ENCODE measurements at regions not wholly inside any gene's neighbourhood (a gene's known extent, or its start where the extent isn't known, plus 50 kb on each side); places are given as distances from the start of the nearest gene placed in this dataset.

DNA sequence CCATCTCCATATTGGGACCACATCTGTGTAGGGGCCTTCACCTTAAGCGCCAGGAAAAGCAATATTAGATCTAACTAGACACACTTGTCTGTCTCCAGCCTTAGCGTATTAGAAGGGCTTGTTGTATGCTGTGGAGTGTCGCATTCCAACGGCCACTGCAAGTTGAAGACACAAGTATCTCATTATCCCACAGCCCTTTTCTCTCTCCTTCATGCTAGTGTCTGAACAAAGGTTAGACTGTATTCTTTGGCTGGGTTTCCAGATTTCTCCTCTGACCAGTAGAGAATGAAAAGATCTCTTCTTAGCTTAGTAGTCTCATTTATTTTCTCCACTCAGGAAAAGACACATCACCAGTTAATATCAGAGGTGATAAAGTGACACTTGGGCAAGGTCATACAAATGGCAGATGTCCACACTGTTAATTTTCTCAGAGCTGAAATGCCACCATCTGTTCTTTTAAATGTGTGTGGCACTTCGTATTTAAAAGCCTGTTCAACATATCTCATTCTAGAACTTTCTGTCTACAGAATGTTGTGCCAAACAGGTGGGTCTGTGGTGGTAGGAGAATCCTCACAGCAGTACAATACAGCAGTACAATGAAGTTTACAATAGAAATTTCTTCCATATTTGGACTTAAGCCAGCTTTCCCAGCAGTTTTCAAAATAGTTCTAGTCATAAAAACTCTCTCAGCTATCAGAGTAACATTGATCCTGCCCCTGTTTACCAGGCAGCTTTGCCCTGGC is 94.0 kb upstream of the ITGA6 start:
- no peak for DNase-seq

GRCh38 chr2:172333978-172334330 is 93.4 kb upstream of the ITGA6 start:
- DNase-seq, result no peak

- DNase-seq, result no peak
Observed at GRCh38 chr2:172334988-172335387, 92.4 kb upstream of the ITGA6 start.

DNA sequence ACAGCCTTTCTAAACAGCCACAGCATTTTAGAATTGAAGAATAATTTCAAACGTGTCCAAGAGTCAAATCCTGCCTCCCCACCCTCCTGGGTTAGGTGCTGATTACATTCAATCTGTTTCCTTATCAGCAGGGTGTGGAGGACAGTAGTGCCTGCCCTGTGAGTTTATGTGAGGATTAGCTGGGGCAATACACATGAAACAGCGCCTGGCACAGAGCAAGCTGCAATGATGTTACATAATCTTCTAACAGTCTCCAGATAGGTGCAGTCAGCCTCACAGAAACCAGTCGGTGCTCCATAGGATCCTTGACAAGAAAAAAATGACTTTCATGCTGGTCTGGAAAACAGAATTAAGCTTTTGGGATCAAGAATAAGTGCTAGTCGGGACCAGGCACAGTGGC is 91.7 kb upstream of the ITGA6 start:
- DNase-seq, result no peak

DNA sequence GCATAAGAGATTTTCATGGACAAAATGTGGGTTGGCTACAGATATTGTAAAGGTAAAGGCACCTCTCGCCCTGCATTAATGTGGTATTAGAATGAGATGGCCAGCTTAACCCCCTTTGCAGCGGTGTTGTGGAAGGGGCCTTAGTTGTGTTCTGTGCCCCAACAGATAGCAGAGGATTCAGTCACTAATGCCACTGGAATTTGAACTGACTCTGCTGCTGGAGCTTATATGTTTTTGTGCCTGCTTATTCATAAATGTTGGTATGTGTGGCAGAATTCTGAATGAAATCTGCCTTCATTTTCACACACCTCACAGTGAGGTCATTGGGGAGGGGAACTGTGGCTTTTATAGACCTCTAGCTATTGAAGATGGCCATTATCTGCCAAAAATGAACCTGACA is 90.7 kb upstream of the ITGA6 start:
- no peak for DNase-seq

DNA sequence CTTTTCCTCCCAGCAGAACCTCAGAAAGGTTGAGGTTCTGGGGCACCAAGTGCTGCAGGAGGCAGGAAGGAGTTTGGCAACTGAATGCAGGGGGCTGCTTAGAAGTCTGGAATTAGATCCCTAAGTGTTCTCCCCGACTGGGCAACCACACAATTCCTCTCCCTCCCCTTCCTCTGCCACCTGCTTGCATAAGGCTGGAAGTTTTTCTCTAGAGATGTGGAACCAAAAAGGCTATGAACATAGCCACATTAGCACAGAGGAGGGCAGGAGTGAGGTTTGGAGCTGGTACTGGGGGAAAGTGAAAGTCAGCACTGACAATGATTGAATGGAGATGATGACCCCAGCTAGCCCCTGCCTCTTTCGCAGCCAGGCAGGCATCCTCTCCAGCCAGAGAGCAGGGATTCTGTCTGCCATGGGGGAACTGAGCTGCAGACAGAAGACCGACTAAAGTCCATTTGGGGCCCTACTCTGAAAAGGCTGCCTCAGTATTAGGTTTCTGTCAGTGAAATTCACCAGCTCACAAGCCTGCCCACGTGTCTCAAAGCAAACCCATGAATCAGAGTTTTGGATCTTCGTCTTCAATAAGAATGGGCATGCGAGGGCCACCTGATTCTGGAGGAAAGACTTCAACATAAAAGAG is 87.9 kb upstream of the ITGA6 start:
- no peak for DNase-seq

- no peak for DNase-seq
Observed at GRCh38 chr2:172340394-172340793, 87.0 kb upstream of the ITGA6 start.

GRCh38 chr2:172342078-172342477 is 85.3 kb upstream of the ITGA6 start:
- DNase-seq, result no peak

- no peak for DNase-seq
Observed at GRCh38 chr2:172342611-172343010, 84.8 kb upstream of the ITGA6 start.

- no peak for DNase-seq
Observed at GRCh38 chr2:172344159-172344558, 83.2 kb upstream of the ITGA6 start.

GRCh38 chr2:172345956-172346555 is 81.3 kb upstream of the ITGA6 start:
- no peak for DNase-seq

- no peak for DNase-seq
Observed at GRCh38 chr2:172348555-172349288, 78.7 kb upstream of the ITGA6 start.

GRCh38 chr2:172350839-172351479 is 76.4 kb upstream of the ITGA6 start:
- no peak for DNase-seq

DNA sequence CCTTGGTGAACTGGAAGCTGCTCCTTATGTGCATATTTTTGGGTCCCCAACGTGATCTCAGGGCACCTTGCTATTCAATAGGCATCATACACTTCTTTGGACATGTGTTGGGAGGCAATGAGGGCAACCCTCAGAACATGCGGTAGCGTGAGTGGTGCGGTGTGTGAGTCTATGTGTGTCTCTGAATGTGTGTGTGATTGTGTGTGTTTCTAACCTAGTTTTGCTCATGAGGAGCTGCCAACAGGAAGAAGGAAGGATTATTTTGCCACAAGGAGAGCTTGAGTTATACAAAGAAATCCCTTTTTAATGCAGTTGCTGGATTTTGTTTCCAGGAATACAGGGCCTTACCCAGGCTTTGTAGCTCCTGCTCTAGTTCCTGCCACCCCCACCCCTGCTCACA is 75.8 kb upstream of the ITGA6 start:
- DNase-seq, result no peak

DNA sequence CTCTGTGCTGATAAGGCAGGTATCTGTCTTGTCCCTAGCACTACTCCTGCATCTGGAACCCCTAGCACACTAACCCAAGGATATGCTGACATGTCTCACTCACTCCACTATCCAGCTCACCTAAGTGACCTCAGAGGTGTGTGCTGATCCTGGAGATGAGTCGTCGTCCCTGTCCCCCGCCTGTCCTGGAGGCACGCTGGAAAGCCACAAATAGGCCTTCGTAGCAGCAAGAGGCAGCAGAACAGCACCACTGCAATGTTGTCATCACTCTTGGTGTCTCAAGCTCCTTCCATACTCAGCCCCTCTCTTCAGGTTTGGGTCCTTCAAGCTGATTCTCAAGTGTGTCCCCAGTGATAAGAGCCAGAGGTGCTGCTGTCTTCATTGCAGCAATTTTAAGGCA is 73.0 kb upstream of the ITGA6 start:
- DNase-seq, result no peak

DNA sequence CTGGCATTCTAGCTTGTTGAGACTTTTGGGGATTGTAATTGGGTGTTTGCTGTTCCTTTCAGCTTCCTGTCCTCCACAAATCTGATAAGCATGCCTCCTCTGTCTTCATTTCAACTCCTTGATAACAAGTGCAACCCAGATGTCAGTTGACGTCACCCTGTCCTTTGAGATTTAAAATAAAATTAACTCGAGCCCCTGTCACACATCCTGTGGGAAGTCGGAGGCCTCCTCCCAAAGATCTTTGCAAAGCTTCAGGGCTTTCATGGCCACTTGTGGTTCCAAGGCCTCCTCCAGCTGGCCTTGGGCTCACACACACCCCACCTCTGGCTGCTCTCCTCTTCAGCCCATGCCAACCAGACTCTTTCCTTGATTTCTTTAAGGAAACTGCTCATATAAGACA is 69.9 kb upstream of the ITGA6 start:
- no peak for DNase-seq

DNA sequence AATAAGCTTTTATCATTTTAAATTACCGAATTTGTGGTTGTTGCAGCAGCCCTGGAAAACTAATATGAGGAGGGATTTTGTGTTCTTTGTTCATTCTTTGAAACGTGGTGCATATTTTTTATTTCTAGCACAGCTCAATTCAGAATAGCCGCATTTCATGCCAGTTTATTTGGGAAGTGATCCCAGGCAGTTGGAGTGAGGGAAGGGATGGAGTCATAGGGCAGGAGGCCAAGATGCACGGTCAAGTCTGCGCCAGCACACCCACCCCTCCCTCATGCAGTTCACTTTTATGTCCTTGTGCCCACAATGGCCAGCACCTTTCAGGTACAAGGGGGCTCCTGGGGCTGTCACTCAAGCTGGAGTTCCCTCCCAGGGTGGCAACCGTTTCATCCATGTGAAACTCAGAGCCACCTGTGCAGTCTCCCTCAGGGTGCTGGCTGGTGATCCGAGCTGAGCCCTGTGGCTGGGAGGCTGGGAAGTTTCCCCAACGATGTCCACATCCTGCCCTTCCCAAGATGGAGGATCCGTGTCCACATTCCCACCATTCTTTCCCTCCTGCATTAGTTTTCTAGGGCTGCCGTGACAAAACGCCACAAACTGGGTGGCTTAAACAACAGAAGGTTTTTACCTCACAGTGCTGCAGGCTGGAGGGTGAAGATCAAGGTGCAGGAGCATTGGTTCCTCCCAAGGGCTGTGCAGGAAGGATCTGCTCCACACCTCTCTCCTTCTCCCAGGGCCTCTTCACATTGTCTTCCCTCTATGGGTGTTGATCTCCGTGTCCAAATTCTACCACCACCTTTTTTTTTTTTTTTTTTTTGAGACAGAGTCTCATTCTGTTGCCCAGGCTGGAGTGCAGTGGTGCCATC is 68.5 kb upstream of the ITGA6 start:
- no peak for DNase-seq

DNA sequence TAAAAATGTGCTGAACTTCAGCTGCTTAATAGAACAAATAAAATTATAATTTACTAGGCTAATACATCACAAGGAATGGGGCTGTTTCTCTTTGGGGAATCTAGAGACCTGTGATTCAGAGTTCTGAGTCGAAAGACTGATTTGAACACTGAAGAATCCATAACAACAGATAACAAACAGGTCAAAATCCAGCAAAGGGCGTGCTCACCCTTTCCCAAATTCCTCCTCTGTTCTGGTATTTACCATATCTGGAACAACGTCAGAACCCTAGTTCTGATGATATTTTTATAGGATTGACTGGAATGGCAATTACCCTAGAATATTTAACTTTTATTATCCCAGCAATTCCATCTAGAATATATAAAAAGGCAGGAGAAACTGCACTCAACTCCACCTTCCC is 66.0 kb upstream of the ITGA6 start:
- no peak for DNase-seq

- DNase-seq, result no peak
Observed at GRCh38 chr2:172361840-172362239, 65.5 kb upstream of the ITGA6 start.

DNA sequence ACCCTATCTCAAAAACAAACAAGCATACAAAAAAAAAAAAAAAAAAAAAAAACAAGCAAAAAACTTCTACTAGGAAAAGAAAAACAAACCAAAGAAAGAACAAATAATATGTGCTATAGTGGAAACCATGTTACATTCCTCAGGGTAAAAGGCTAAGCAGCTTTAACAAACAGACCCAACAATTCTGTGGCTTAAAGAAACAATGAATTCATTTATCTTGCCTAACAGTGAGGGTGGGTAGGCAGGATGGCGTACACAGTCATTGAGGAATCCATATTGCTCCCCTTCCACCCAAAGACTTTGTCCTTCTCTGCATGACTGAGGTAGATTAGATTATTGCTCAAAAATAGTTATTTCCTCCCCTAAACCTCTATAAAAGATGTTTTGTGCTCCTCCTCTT is 63.1 kb upstream of the ITGA6 start:
- DNase-seq, result no peak

- no peak for DNase-seq
Observed at GRCh38 chr2:172366596-172367150, 60.7 kb upstream of the ITGA6 start.

- DNase-seq, result no peak
Observed at GRCh38 chr2:172370821-172371455, 56.4 kb upstream of the ITGA6 start.

Data from NCI-H1436 (cell line).